HEK293T (cell line): ENCODE measurements at regions not wholly inside any gene's neighbourhood (a gene's known extent, or its start where the extent isn't known, plus 50 kb on each side); places are given as distances from the start of the nearest gene placed in this dataset.

Source experiments
- FOXK2 ChIP-seq: fragments of 450-650 bp; IDR thresholded peaks from 2 replicates; pipeline ENCODE4 v1.6.1; 2016; ENCODE audit warnings: mild to moderate bottlenecking
- L3MBTL2 ChIP-seq: fragments of 450-650 bp; conservative IDR thresholded peaks from 2 replicates; pipeline ENCODE4 v1.6.1; 2016; ENCODE audit warnings: mild to moderate bottlenecking
- LEF1 ChIP-seq: fragments of 450-650 bp; IDR thresholded peaks from 2 replicates; pipeline ENCODE4 v1.6.1; 2017; ENCODE audit warnings: mild to moderate bottlenecking, borderline replicate concordance

- TF ChIP-seq L3MBTL2 (no peak), LEF1 (no peak), FOXK2 (no peak)
These were observed 418.7 kb downstream of the KCNJ2 start for GRCh38 chr17:70588003-70588402.
